LNCaP clone FGC (cell line): ENCODE measurements at regions not wholly inside any gene's neighbourhood (a gene's known extent, or its start where the extent isn't known, plus 50 kb on each side); places are given as distances from the start of the nearest gene placed in this dataset.

Source experiments
- DNase-seq: peaks from one replicate; pipeline ENCODE4 v3.0.0-alpha.2; 2011; ENCODE audit warnings: low read depth
- H3K4me3 ChIP-seq: 2 replicates; pipeline ENCODE4 v1.5.1; 2011; ENCODE audit warnings: mild to moderate bottlenecking, low read depth, low read length, control low read depth
- CTCF ChIP-seq: IDR thresholded peaks from 2 replicates; pipeline ENCODE4 v1.5.1; 2012; ENCODE audit warnings: mild to moderate bottlenecking; ENCODE audit not compliant: control insufficient read depth, insufficient read depth; ENCODE audit errors: extremely low read depth

GRCh38 chr2:236363711-236364277 is 99.6 kb upstream of the ASB18 start:
- H3K4me3 ChIP-seq, result no peak overlapping the region
- DNase-seq, result no peak
- no peak for TF ChIP-seq CTCF

- DNase-seq, result no peak
- TF ChIP-seq CTCF, result no peak
- no peak overlapping the region for H3K4me3 ChIP-seq
Measured at GRCh38 chr2:236365258-236366048, 101.2 kb upstream of the ASB18 start.

- no peak for DNase-seq
- TF ChIP-seq CTCF, result no peak
- H3K4me3 ChIP-seq, result no peak overlapping the region
Measured at GRCh38 chr2:236366049-236366387, 101.8 kb upstream of the ASB18 start.

- TF ChIP-seq CTCF, result no peak
- H3K4me3 ChIP-seq, result no peak overlapping the region
- DNase-seq, result no peak
Measured at GRCh38 chr2:236366397-236366796, 102.2 kb upstream of the ASB18 start.

- TF ChIP-seq CTCF, result no peak
- H3K4me3 ChIP-seq, result no peak overlapping the region
- DNase-seq, result no peak
Measured at GRCh38 chr2:236367506-236368289, 103.5 kb upstream of the ASB18 start.

- H3K4me3 ChIP-seq, result no peak overlapping the region
- no peak for TF ChIP-seq CTCF
- no peak for DNase-seq
Measured at GRCh38 chr2:236369661-236370062, 105.5 kb upstream of the ASB18 start.
